WTC11 (cell line): ENCODE measurements at regions not wholly inside any gene's neighbourhood (a gene's known extent, or its start where the extent isn't known, plus 50 kb on each side); places are given as distances from the start of the nearest gene placed in this dataset.

Experiments used
- ATAC-seq: fragments of 200-7000 bp; cut with Tn5 transposase; 2 replicates; pipeline ENCODE4 v1.10.0; 2021; ENCODE audit warnings: mild to moderate bottlenecking, moderate library complexity
- CTCF ChIA-PET: fragments of 300-600 bp; sonication (Branson Sonifier 250); formaldehyde crosslinking; loops from one replicate; lab custom pipeline; 2021; ENCODE audit warnings: antibody characterized with exemption; lab: Charles Lee
- POLR2A ChIA-PET: fragments of 350-600 bp; sonication (Branson Sonifier 250); formaldehyde crosslinking; loops from one replicate; lab custom pipeline; 2021; ENCODE audit warnings: antibody characterized with exemption; lab: Charles Lee
- DNase-seq: peaks from one replicate; pipeline ENCODE4 v3.0.0; 2021; ENCODE audit warnings: low spot score
- H3K27ac Mint-ChIP-seq: 2 replicates; pipeline ENCODE4 v1.8.0; 2021; ENCODE audit warnings: mixed read lengths
- H3K27me3 Mint-ChIP-seq: 2 replicates; pipeline ENCODE4 v1.8.0; 2021; ENCODE audit warnings: low read depth, mild to moderate bottlenecking, moderate library complexity, mixed read lengths
- H3K36me3 Mint-ChIP-seq: 2 replicates; pipeline ENCODE4 v1.8.0; 2021; ENCODE audit warnings: mixed read lengths
- H3K4me1 Mint-ChIP-seq: 2 replicates; pipeline ENCODE4 v1.8.0; 2022; ENCODE audit warnings: mixed read lengths
- H3K4me3 Mint-ChIP-seq: 2 replicates; pipeline ENCODE4 v1.8.0; 2021; ENCODE audit warnings: mild to moderate bottlenecking, moderate library complexity, mixed read lengths
- H3K9me3 Mint-ChIP-seq: 2 replicates; pipeline ENCODE4 v1.8.0; 2021; ENCODE audit warnings: mixed read lengths
- CDX4 ChIP-seq: fragments of 250-450 bp; sonication (Bioruptor Pico); IDR thresholded peaks from 2 replicates; pipeline ENCODE4 v1.9.0; 2021; ENCODE audit warnings: moderate library complexity, mild to moderate bottlenecking, inconsistent platforms, borderline replicate concordance
- CREB1 ChIP-seq: sonication (generic); formaldehyde crosslinking; IDR thresholded peaks from 2 replicates; pipeline ENCODE4 v1.8.0; 2023; ENCODE audit warnings: mild to moderate bottlenecking, missing genetic modification reagents
- ETV6 ChIP-seq: sonication (generic); formaldehyde crosslinking; IDR thresholded peaks from 2 replicates; pipeline ENCODE4 v1.8.1; 2022; ENCODE audit warnings: mild to moderate bottlenecking, missing genetic modification reagents
- FOXP1 ChIP-seq: sonication (generic); formaldehyde crosslinking; IDR thresholded peaks from 2 replicates; pipeline ENCODE4 v1.8.0; 2022; ENCODE audit warnings: missing genetic modification reagents, mild to moderate bottlenecking, moderate library complexity, borderline replicate concordance
- GTF2I ChIP-seq: fragments of 250-450 bp; sonication (Bioruptor Pico); conservative IDR thresholded peaks from 2 replicates; pipeline ENCODE4 v1.4.0; 2021; ENCODE audit warnings: mild to moderate bottlenecking
- KAT7 ChIP-seq: sonication (generic); formaldehyde crosslinking; IDR thresholded peaks from 2 replicates; pipeline ENCODE4 v1.8.1; 2023; ENCODE audit warnings: missing genetic modification reagents, mild to moderate bottlenecking, borderline replicate concordance
- MLX ChIP-seq: sonication (generic); formaldehyde crosslinking; IDR thresholded peaks from 2 replicates; pipeline ENCODE4 v1.8.1; 2023; ENCODE audit warnings: mild to moderate bottlenecking, missing genetic modification reagents, moderate library complexity
- NFYB ChIP-seq: sonication (generic); formaldehyde crosslinking; conservative IDR thresholded peaks from 2 replicates; pipeline ENCODE4 v1.8.0; 2022; ENCODE audit warnings: low read depth, missing genetic modification reagents
- RELA ChIP-seq: sonication (generic); formaldehyde crosslinking; IDR thresholded peaks from 2 replicates; pipeline ENCODE4 v1.8.1; 2022; ENCODE audit warnings: missing genetic modification reagents, mild to moderate bottlenecking, borderline replicate concordance
- TEAD4 ChIP-seq: sonication (generic); formaldehyde crosslinking; IDR thresholded peaks from 2 replicates; pipeline ENCODE4 v1.8.0; 2022; ENCODE audit warnings: mild to moderate bottlenecking, missing genetic modification reagents
- TF ChIP-seq, protein P1 (sequence below): sonication (generic); formaldehyde crosslinking; IDR thresholded peaks from 2 replicates; pipeline ENCODE4 v1.8.0; 2023; ENCODE audit warnings: mild to moderate bottlenecking, missing genetic modification reagents
- TF ChIP-seq, protein P2 (sequence below): fragments of 250-450 bp; sonication (Bioruptor Pico); IDR thresholded peaks from 2 replicates; pipeline ENCODE4 v2.1.2; 2022; ENCODE audit warnings: mild to moderate bottlenecking, moderate library complexity
- TF ChIP-seq, protein P3 (sequence below): sonication (generic); formaldehyde crosslinking; IDR thresholded peaks from 2 replicates; pipeline ENCODE4 v1.8.1; 2023; ENCODE audit warnings: mild to moderate bottlenecking, missing genetic modification reagents
- TF ChIP-seq, protein P4 (sequence below): sonication (generic); formaldehyde crosslinking; IDR thresholded peaks from 2 replicates; pipeline ENCODE4 v1.8.0; 2022; ENCODE audit warnings: missing genetic modification reagents
- TF ChIP-seq, protein P5 (sequence below): sonication (generic); formaldehyde crosslinking; IDR thresholded peaks from 2 replicates; pipeline ENCODE4 v1.8.0; 2022; ENCODE audit warnings: mild to moderate bottlenecking, missing genetic modification reagents
- TF ChIP-seq, protein P6 (sequence below): fragments of 250-450 bp; sonication (Bioruptor Pico); IDR thresholded peaks from 2 replicates; pipeline ENCODE4 v1.8.0; 2021; ENCODE audit warnings: mild to moderate bottlenecking

DNA sequence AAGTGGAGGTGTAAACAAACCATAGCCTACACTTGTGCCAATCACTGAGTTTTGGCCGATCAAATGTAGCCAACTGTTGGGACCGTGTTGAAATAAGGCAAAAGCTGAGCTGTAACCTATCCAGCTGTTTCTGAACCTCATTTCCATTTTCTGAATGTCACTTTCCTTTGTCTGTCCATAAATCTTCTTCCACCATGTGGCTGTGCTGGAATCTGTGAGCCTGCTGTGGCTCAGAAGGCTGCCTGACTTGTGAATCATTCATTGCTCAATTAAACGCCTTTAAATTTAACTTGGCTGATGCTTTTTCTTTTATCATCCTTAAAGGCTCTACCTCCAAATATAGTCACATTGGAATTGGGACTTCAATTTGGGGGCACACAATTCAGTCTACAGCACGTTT is 203.1 kb upstream of the MPPED2 start (continued):
- TF ChIP-seq, protein P1, sequence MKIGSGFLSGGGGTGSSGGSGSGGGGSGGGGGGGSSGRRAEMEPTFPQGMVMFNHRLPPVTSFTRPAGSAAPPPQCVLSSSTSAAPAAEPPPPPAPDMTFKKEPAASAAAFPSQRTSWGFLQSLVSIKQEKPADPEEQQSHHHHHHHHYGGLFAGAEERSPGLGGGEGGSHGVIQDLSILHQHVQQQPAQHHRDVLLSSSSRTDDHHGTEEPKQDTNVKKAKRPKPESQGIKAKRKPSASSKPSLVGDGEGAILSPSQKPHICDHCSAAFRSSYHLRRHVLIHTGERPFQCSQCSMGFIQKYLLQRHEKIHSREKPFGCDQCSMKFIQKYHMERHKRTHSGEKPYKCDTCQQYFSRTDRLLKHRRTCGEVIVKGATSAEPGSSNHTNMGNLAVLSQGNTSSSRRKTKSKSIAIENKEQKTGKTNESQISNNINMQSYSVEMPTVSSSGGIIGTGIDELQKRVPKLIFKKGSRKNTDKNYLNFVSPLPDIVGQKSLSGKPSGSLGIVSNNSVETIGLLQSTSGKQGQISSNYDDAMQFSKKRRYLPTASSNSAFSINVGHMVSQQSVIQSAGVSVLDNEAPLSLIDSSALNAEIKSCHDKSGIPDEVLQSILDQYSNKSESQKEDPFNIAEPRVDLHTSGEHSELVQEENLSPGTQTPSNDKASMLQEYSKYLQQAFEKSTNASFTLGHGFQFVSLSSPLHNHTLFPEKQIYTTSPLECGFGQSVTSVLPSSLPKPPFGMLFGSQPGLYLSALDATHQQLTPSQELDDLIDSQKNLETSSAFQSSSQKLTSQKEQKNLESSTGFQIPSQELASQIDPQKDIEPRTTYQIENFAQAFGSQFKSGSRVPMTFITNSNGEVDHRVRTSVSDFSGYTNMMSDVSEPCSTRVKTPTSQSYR (CRISPR knock-in tag), result no peak
- TF ChIP-seq GTF2I (CRISPR knock-in tag), result no peak
- TF ChIP-seq KAT7, result no peak

DNA sequence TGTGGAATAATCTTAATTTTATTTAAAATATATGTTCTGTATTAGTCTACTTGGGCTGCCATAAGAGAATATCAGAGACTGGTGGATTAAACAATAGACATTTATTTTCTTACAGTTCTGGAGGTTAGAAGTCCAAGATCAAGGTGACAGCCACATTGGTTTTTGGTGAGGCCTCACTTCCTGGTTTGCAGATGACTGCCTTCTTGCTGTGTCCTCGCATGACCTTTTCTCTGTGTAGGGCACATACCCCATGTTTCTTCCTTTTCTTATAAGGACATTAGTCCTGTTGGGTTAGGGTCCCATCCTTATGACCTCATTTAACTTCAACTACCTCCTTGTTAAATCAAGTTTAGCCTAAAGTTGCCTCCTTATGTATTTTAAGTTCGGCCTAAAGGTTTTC is 202.7 kb upstream of the MPPED2 start:
- peaks cover 2% of the 10 kb centered on the region for H3K36me3 Mint-ChIP-seq
- no peaks in the 10 kb centered on the region for H3K4me1 Mint-ChIP-seq
- ATAC-seq (no peak), DNase-seq (no peak)
- no peak overlapping the region for H3K27ac Mint-ChIP-seq
- TF ChIP-seq, protein P2, sequence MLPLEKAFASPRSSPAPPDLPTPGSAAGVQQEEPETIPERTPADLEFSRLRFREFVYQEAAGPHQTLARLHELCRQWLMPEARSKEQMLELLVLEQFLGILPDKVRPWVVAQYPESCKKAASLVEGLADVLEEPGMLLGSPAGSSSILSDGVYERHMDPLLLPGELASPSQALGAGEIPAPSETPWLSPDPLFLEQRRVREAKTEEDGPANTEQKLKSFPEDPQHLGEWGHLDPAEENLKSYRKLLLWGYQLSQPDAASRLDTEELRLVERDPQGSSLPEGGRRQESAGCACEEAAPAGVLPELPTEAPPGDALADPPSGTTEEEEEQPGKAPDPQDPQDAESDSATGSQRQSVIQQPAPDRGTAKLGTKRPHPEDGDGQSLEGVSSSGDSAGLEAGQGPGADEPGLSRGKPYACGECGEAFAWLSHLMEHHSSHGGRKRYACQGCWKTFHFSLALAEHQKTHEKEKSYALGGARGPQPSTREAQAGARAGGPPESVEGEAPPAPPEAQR (CRISPR knock-in tag), result no peak
- TF ChIP-seq ETV6 (no peak), CDX4 (CRISPR knock-in tag) (no peak), CREB1 (CRISPR knock-in tag) (no peak), RELA (no peak)
- TF ChIP-seq, protein P3, sequence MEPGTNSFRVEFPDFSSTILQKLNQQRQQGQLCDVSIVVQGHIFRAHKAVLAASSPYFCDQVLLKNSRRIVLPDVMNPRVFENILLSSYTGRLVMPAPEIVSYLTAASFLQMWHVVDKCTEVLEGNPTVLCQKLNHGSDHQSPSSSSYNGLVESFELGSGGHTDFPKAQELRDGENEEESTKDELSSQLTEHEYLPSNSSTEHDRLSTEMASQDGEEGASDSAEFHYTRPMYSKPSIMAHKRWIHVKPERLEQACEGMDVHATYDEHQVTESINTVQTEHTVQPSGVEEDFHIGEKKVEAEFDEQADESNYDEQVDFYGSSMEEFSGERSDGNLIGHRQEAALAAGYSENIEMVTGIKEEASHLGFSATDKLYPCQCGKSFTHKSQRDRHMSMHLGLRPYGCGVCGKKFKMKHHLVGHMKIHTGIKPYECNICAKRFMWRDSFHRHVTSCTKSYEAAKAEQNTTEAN (CRISPR knock-in tag), result no peak
- TF ChIP-seq, protein P4, sequence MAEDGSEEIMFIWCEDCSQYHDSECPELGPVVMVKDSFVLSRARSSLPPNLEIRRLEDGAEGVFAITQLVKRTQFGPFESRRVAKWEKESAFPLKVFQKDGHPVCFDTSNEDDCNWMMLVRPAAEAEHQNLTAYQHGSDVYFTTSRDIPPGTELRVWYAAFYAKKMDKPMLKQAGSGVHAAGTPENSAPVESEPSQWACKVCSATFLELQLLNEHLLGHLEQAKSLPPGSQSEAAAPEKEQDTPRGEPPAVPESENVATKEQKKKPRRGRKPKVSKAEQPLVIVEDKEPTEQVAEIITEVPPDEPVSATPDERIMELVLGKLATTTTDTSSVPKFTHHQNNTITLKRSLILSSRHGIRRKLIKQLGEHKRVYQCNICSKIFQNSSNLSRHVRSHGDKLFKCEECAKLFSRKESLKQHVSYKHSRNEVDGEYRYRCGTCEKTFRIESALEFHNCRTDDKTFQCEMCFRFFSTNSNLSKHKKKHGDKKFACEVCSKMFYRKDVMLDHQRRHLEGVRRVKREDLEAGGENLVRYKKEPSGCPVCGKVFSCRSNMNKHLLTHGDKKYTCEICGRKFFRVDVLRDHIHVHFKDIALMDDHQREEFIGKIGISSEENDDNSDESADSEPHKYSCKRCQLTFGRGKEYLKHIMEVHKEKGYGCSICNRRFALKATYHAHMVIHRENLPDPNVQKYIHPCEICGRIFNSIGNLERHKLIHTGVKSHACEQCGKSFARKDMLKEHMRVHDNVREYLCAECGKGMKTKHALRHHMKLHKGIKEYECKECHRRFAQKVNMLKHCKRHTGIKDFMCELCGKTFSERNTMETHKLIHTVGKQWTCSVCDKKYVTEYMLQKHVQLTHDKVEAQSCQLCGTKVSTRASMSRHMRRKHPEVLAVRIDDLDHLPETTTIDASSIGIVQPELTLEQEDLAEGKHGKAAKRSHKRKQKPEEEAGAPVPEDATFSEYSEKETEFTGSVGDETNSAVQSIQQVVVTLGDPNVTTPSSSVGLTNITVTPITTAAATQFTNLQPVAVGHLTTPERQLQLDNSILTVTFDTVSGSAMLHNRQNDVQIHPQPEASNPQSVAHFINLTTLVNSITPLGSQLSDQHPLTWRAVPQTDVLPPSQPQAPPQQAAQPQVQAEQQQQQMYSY (CRISPR knock-in tag), result no peak
- no peaks in the 10 kb centered on the region; the same call in 1 of the 2 replicates for H3K27me3 Mint-ChIP-seq
- CTCF ChIA-PET, result no interaction called here
- POLR2A ChIA-PET, result no interaction called here
- H3K9me3 Mint-ChIP-seq, result peaks cover 12% of the 10 kb centered on the region
- H3K4me3 Mint-ChIP-seq, result no peak overlapping the region

DNA sequence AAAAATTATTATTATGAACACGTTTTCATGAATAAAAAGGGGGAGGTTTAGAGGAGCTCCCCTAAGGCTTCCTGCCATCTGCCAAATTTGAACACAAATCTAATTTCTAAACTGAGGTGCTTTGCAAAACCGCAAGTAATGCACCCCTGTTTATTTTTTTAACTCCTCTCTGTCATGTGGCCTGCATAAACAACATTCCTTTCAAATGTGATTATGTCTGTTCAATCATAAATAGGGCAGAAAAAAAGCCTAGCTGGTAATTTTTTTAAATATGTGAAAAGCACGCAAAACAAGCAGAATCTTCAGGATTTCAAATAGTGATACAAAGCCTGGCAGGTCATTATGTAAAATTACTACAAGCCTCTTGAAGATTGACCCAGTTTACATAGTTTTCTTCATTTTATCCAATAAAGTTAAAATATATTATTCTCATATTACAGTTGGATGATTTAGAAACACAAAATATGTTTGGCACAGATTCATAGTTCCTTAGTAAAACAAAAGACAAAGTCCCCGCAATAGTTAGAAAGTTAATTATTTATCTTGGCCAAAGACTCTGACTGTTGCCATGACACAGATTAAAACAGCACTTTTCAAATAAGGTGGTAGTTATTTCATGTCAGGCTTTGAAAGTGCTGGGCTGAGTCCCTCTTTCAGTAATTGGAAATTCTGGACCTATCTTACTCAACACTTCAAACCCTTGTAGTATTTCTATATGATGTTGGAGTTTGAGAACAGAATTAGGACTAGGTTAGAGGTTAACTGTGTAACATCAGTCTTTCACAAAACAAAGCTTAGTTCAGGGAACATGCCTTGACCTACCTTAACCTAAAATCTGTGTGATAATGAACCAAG is 200.3 kb upstream of the MPPED2 start:
- Mint-ChIP-seq H3K36me3 (peaks cover 2% of the 10 kb centered on the region), H3K4me1 (no peaks in the 10 kb centered on the region), H3K4me3 (no peak overlapping the region), H3K27me3 (no peaks in the 10 kb centered on the region), H3K27ac (no peak overlapping the region), H3K9me3 (peaks cover 12% of the 10 kb centered on the region)
- ATAC-seq, result no peak
- no peak for DNase-seq
- CTCF ChIA-PET, result interaction anchor here (1.3 kb wide), 1 partner anchor 200 kb away, joined by 3 read pairs; the partner anchor contains the start of gene MPPED2
- POLR2A ChIA-PET, result no interaction called here
- no peak for TF ChIP-seq TEAD4 (CRISPR knock-in tag)
- TF ChIP-seq, protein P5, sequence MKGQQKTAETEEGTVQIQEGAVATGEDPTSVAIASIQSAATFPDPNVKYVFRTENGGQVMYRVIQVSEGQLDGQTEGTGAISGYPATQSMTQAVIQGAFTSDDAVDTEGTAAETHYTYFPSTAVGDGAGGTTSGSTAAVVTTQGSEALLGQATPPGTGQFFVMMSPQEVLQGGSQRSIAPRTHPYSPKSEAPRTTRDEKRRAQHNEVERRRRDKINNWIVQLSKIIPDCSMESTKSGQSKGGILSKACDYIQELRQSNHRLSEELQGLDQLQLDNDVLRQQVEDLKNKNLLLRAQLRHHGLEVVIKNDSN (CRISPR knock-in tag), result no peak
- no peak for TF ChIP-seq FOXP1
- TF ChIP-seq NFYB, result no peak
- TF ChIP-seq MLX, result no peak
- TF ChIP-seq, protein P6, sequence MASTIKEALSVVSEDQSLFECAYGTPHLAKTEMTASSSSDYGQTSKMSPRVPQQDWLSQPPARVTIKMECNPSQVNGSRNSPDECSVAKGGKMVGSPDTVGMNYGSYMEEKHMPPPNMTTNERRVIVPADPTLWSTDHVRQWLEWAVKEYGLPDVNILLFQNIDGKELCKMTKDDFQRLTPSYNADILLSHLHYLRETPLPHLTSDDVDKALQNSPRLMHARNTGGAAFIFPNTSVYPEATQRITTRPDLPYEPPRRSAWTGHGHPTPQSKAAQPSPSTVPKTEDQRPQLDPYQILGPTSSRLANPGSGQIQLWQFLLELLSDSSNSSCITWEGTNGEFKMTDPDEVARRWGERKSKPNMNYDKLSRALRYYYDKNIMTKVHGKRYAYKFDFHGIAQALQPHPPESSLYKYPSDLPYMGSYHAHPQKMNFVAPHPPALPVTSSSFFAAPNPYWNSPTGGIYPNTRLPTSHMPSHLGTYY (CRISPR knock-in tag), result no peak
